IMR-90 (cell line): ENCODE measurements at regions not wholly inside any gene's neighbourhood (a gene's known extent, or its start where the extent isn't known, plus 50 kb on each side); places are given as distances from the start of the nearest gene placed in this dataset.

Experiments used
- ATAC-seq: fragments of 200-7000 bp; cut with Tn5 transposase; 2 replicates; pipeline ENCODE4 v1.9.1; 2020; ENCODE audit warnings: low read depth, mild to moderate bottlenecking, moderate library complexity
- BruUV-seq: library from RNA; stranded (reverse); fragments of 400-500 nt; replicated peaks from 2 replicates; lab custom pipeline; 2021; lab: Mats Ljungman, UMichigan
- CTCF ChIA-PET: fragments of 300-600 bp; formaldehyde crosslinking; extraction: SDS; loops from one replicate; lab custom pipeline; 2021; ENCODE audit warnings: antibody characterized with exemption; lab: Yijun Ruan, JAX
- POLR2A ChIA-PET: fragments of 300-600 bp; sonication (Branson Sonifier 250); formaldehyde crosslinking; loops from one replicate; lab custom pipeline; 2022; ENCODE audit warnings: antibody characterized with exemption; ENCODE audit not compliant: unreplicated experiment; lab: Charles Lee
- DNase-seq: peaks from one replicate; pipeline ENCODE4 v3.0.0; 2013
- H2AFZ ChIP-seq: replicated peaks from 2 replicates; pipeline ENCODE3; 2013; ENCODE audit warnings: low read length, mild to moderate bottlenecking; ENCODE audit not compliant: poor library complexity
- H2AK5ac ChIP-seq: 2 replicates; pipeline ENCODE4 v1.6.1; 2013; ENCODE audit warnings: low read depth, low read length, inconsistent platforms
- H2AK9ac ChIP-seq: replicated peaks from 2 replicates; pipeline ENCODE3; 2013; ENCODE audit warnings: mild to moderate bottlenecking, low read depth, low read length, moderate library complexity; ENCODE audit not compliant: poor library complexity
- H2BK120ac ChIP-seq: 2 replicates; pipeline ENCODE4 v1.6.1; 2013; ENCODE audit warnings: low read depth, low read length, inconsistent platforms
- H2BK15ac ChIP-seq: 3 replicates; pipeline ENCODE4 v1.6.1; 2013; ENCODE audit warnings: low read depth, low read length, inconsistent platforms
- H2BK20ac ChIP-seq: 2 replicates; pipeline ENCODE4 v1.6.1; 2013; ENCODE audit warnings: low read depth, mild to moderate bottlenecking, inconsistent platforms, low read length, moderate library complexity
- H2BK5ac ChIP-seq: 2 replicates; pipeline ENCODE4 v1.6.1; 2013; ENCODE audit warnings: mild to moderate bottlenecking, low read depth, low read length, inconsistent platforms; ENCODE audit not compliant: poor library complexity, severe bottlenecking
- H3K14ac ChIP-seq: replicated peaks from 2 replicates; pipeline ENCODE4 v1.6.1; 2013; ENCODE audit warnings: low read depth, low read length, inconsistent platforms
- H3K18ac ChIP-seq: 2 replicates; pipeline ENCODE4 v1.6.1; 2013; ENCODE audit warnings: low read depth, low read length, control low read depth
- H3K23ac ChIP-seq: 2 replicates; pipeline ENCODE4 v1.6.1; 2013; ENCODE audit warnings: low read depth, low read length, inconsistent platforms
- H3K27ac ChIP-seq: 2 replicates; pipeline ENCODE4 v1.5.1; 2013; ENCODE audit warnings: mild to moderate bottlenecking, control low read depth, low read length; ENCODE audit not compliant: insufficient read depth
- H3K27me3 ChIP-seq: 2 replicates; pipeline ENCODE4 v1.6.1; 2013; ENCODE audit warnings: low read length; ENCODE audit not compliant: control insufficient read depth, insufficient read depth
- H3K36me3 ChIP-seq: 2 replicates; pipeline ENCODE4 v1.6.1; 2013; ENCODE audit warnings: low read length, mixed read lengths; ENCODE audit not compliant: control insufficient read depth, insufficient read depth
- H3K4ac ChIP-seq: 2 replicates; pipeline ENCODE4 v1.6.1; 2013; ENCODE audit warnings: low read depth, low read length, inconsistent platforms
- H3K4me1 ChIP-seq: 2 replicates; pipeline ENCODE4 v1.6.1; 2013; ENCODE audit warnings: low read length, mixed read lengths; ENCODE audit not compliant: control insufficient read depth, insufficient read depth
- H3K4me2 ChIP-seq: 2 replicates; pipeline ENCODE4 v1.6.1; 2013; ENCODE audit warnings: low read depth, mild to moderate bottlenecking, control low read depth, low read length, moderate library complexity
- H3K4me3 ChIP-seq: 2 replicates; pipeline ENCODE4 v1.5.1; 2013; ENCODE audit warnings: low read depth, mild to moderate bottlenecking, control low read depth, low read length, moderate library complexity; ENCODE audit not compliant: insufficient read depth
- H3K56ac ChIP-seq: 2 replicates; pipeline ENCODE4 v1.6.1; 2013; ENCODE audit warnings: low read length, inconsistent platforms; ENCODE audit not compliant: insufficient read depth; ENCODE audit errors: extremely low read depth
- H3K79me1 ChIP-seq, 2 experiments: 2 replicates each; pipeline ENCODE4 v1.6.1; 2013; ENCODE audit warnings: low read length in 2 of 2, inconsistent platforms in 1 of 2, low read depth in 1 of 2
- H3K9ac ChIP-seq: 2 replicates; pipeline ENCODE4 v1.6.1; 2013; ENCODE audit warnings: low read depth, low read length, control low read depth
- H3K9me1 ChIP-seq: 2 replicates; pipeline ENCODE4 v1.6.1; 2013; ENCODE audit warnings: low read length, inconsistent platforms; ENCODE audit not compliant: insufficient read depth
- H3K9me3 ChIP-seq: 2 replicates; pipeline ENCODE4 v1.6.1; 2013; ENCODE audit warnings: low read length; ENCODE audit not compliant: control insufficient read depth, insufficient read depth
- H4K20me1 ChIP-seq: 2 replicates; pipeline ENCODE4 v1.6.1; 2013; ENCODE audit warnings: low read length, inconsistent platforms; ENCODE audit not compliant: insufficient read depth
- H4K5ac ChIP-seq: 2 replicates; pipeline ENCODE4 v1.6.1; 2013; ENCODE audit warnings: mild to moderate bottlenecking, low read depth, low read length, control low read depth
- H4K8ac ChIP-seq, 2 experiments: 2 replicates each; pipeline ENCODE4 v1.6.1; 2013; ENCODE audit warnings: low read depth in 2 of 2, low read length in 2 of 2, control low read depth in 1 of 2, inconsistent platforms in 1 of 2
- H4K91ac ChIP-seq: 2 replicates; pipeline ENCODE4 v1.6.1; 2013; ENCODE audit warnings: low read depth, low read length, inconsistent platforms; ENCODE audit not compliant: insufficient read depth
- MAZ ChIP-seq: IDR thresholded peaks from 2 replicates; pipeline ENCODE4 v1.6.1; 2012; ENCODE audit warnings: low read depth, mild to moderate bottlenecking, low read length, improper control_type of control experiment, moderate library complexity, borderline replicate concordance
- POLR2A ChIP-seq: IDR thresholded peaks from 2 replicates; pipeline ENCODE4 v1.6.1; 2012; ENCODE audit warnings: mild to moderate bottlenecking, low read depth, low read length
- RAD21 ChIP-seq: IDR thresholded peaks from 2 replicates; pipeline ENCODE4 v1.6.1; 2012; ENCODE audit warnings: low read length, improper control_type of control experiment
- RCOR1 ChIP-seq: IDR thresholded peaks from 2 replicates; pipeline ENCODE4 v1.6.1; 2012; ENCODE audit warnings: mild to moderate bottlenecking, low read length, improper control_type of control experiment; ENCODE audit not compliant: insufficient replicate concordance
- RFX5 ChIP-seq: IDR thresholded peaks from 2 replicates; pipeline ENCODE4 v1.8.0; 2012; ENCODE audit warnings: low read depth, mild to moderate bottlenecking, low read length, moderate library complexity
- SMC3 ChIP-seq: fragments of 150-350 bp; IDR thresholded peaks from 2 replicates; pipeline ENCODE4 v1.6.1; 2016; ENCODE audit warnings: low read depth, mild to moderate bottlenecking, antibody characterized with exemption, low read length, moderate library complexity
- WGBS, 2 experiments: methylation state at CpG; one replicate each; pipeline versions ENCODE4 v1.1.5 to v1.1.7; 2013; ENCODE audit warnings: missing lambda C conversion rate in 2 of 2; ENCODE audit not compliant: insufficient read length in 1 of 2; ENCODE audit errors: extremely low coverage in 2 of 2; 5-methylcytosine and 5-hydroxymethylcytosine counted together
- dilution Hi-C: fragments of 300-500 bp; cut with HindIII; formaldehyde crosslinking; loops from one replicate; pipeline ENCODE4 v1.14.3; 2018; ENCODE audit warnings: low sequenced_read_pairs; ENCODE audit not compliant: unreplicated experiment
- in situ Hi-C: fragments of 300-500 bp; cut with MboI; formaldehyde crosslinking; loops from 3 replicates; pipeline ENCODE4 v1.14.3; 2019; ENCODE audit warnings: low sequenced_read_pairs, inconsistent platforms, mixed read lengths
- intact Hi-C: fragments of 100-400 bp; cut with micrococcal nuclease; formaldehyde crosslinking; loops from 2 replicates; pipeline ENCODE4 v1.10.0; 2022

- no peak overlapping the region for H3K4me2 ChIP-seq
- H3K79me1 ChIP-seq = no peaks in the 10 kb centered on the region
- no peak overlapping the region for H2BK20ac ChIP-seq
- no peak overlapping the region for H3K4me3 ChIP-seq
- H3K4ac ChIP-seq = no peak overlapping the region
- no peak overlapping the region for H4K5ac ChIP-seq
- H2AFZ ChIP-seq = no peak overlapping the region
- H3K27me3 ChIP-seq = no peaks in the 10 kb centered on the region
- H2BK120ac ChIP-seq = no peak overlapping the region
- ChIA-PET CTCF (no interaction called here), POLR2A (no interaction called here)
- 100% methylated on average over 1 of the region's 6 CpGs; no CpG with 5 or more reads in 1 of the 2 experiments for WGBS, 2 experiments
- no peak overlapping the region for H4K91ac ChIP-seq
- H2AK5ac ChIP-seq = no peak overlapping the region
- H3K18ac ChIP-seq = no peak overlapping the region
- no peak for TF ChIP-seq SMC3
- TF ChIP-seq RFX5 = no peak
- TF ChIP-seq RCOR1 = no peak
- TF ChIP-seq MAZ = no peak
- no peak for TF ChIP-seq RAD21
- no peak for TF ChIP-seq POLR2A
- H3K27ac ChIP-seq = no peak overlapping the region
- no peak overlapping the region for H2BK5ac ChIP-seq
- no peaks in the 10 kb centered on the region for H3K36me3 ChIP-seq
- intact Hi-C loops = no loop called here
- no peak overlapping the region for H3K14ac ChIP-seq
- H3K9me1 ChIP-seq = no peaks in the 10 kb centered on the region
- H3K4me1 ChIP-seq = no peaks in the 10 kb centered on the region
- in situ Hi-C loops = no loop called here
- DNase-seq = no peak
- H3K9me3 ChIP-seq = no peaks in the 10 kb centered on the region
- H3K9ac ChIP-seq = no peak overlapping the region
- BruUV-seq = no TSS peak
- no peak overlapping the region for H2AK9ac ChIP-seq
- H4K20me1 ChIP-seq = no peaks in the 10 kb centered on the region
- H3K56ac ChIP-seq = no peak overlapping the region
- H4K8ac ChIP-seq = no peak overlapping the region
- ATAC-seq = no peak
- no peak overlapping the region for H3K23ac ChIP-seq
- dilution Hi-C loops = no loop called here
- no peak overlapping the region for H2BK15ac ChIP-seq
These were observed 107.0 kb upstream of the PDE1C start for GRCh38 chr7:32177232-32177631.
